HG02642 (cell line): ENCODE measurements at regions not wholly inside any gene's neighbourhood (a gene's known extent, or its start where the extent isn't known, plus 50 kb on each side); places are given as distances from the start of the nearest gene placed in this dataset.
A peak's percentile ranks its signal among the peaks of the same experiment; 100 is the strongest.

Source experiments
- ATAC-seq: cut with Tn5 transposase; IDR thresholded peaks from one replicate; pipeline ENCODE4 v1.9.1; 2021; ENCODE audit warnings: mild to moderate bottlenecking; ENCODE audit not compliant: unreplicated experiment, poor library complexity

DNA sequence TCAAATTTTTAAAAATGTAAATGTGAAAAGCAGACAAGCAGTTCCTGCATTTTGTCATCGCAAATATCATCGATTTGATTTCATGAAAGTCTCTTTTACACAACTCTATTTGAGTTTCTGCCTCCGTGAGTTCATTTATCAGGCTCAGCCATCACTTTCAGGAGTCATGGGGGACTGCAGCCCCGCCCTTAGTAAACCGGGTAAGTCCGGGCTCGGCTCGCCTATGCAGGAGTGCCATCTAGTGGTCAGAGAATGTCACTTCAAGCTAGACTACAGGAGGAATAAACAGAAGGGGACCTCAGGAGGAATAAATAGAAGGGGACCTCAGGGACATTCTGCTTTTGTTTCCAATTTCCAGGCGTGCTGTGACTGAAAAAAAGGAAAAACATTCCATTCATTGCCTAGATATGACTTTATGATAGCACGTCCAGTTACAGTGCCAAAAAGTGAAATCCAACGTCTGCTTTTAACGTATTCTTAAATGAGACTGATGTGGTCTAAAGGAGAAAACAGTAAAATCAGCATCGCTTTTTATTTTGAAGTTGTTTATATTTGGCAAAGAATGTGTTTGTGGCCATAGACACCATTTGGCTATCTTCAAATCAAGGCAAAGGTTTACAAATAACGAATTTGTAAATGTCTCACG lies 333.9 kb downstream of the HACE1 start:
- ATAC-seq, result peak; percentile 99

DNA sequence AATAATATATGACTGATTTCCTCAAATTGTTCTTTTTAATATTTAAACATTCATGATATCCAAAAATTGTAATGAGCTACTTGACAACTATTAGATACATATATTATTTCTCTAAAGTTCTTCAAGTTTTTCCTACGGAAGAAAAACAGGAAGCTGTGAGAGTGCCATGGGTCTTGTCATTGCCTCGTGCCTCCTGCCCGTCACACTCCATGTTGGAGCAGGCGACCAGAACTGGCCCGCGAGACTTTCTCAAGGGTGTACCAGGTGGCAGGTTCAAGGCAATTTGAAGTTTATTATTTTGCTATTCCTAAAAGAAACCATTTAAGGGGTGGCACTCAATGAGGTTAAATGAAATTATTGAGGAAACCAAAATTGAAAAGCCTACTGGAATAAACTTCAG lies 337.2 kb downstream of the HACE1 start:
- ATAC-seq, result no peak

DNA sequence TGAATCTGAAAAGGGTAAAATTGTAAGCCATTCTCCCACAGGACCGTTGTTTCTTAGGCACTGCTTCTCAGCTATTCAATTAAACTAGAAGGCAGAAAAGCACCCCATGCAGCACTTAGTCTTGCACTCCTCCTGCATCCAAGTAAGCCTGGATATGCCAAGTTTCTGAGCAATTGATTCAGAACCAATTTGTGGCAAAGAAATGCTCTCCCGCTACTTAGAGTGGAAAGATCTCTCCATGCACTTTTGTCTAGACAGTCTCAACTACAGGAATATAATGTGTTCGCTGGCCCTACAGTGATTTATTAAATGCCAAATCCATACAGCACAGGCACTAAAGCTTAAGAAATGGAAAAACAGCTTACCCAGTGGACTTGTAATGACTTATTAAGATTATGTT lies 338.5 kb downstream of the HACE1 start:
- ATAC-seq, result no peak

DNA sequence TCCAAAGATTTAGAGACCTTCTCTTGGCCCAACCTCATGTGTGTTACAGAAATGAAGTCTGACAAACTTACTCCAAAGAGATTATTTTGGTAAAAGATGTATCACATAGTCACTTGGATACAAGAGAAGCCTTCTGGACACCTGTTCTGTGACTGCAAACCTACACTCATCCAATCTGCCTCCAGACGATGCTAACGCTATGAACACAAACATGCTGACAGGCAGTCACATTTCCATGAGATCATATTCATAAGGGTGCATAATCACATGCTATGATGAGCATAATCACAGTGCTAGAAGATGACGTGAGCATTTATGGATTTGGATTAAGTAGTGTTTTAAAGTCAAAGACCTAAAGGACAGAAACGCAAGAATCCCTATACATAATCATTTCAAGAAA lies 340.2 kb downstream of the HACE1 start:
- no peak for ATAC-seq

DNA sequence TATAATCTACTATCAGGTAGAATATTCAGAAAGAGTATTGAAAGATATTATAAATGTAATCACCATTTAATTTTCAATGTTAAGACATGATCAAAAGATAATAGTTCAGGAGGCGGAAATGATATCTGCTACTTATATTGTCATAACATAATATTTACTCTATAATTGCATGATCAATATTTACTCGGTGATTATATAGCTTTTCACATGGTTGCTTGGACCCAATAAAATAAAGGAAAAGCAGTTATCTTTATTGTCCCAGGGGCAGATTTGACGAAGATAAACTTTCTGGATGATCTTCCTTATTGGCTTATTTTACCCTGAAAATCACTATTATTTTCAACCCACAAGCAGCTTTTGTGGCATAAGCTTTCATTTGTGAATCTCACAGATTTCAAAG lies 350.4 kb downstream of the HACE1 start:
- ATAC-seq, result no peak

DNA sequence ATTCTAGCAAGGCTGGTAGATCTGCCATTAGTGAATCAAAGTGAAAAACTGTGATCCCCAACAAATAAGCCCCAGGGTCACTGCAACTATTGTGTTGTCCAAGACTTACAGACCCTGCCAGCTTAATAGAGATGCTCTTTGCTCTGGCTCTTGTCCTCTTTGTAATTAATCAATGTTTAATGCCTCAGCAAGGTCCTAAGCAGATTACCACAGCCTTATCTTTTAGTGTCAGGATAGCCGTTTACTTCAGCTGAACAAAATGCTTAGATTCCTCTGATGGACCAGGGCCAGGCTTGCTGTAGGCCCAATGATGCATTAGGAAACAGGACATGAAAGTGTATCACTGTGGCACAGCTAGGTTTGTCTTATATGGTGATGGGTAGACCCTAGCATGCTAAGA lies 353.3 kb downstream of the HACE1 start:
- ATAC-seq, result no peak

DNA sequence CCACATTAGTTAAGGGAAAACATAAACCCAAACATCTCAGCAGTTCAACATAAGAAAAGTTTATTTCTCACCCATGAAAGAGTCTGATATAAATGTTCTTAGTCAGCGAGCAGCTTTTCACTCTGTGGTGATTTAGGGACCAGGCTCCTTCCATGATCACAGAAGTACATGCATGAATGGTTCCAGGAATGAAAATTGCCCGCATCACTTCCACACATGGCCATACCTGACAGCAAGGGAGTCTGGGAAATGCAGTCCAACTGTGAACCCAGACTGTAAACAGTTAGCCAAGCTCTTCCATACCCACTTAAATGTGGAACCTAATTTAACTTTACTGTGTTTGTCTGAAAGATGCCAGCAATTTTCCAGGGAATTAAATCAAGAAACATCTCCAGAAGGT lies 353.9 kb downstream of the HACE1 start:
- no peak for ATAC-seq

DNA sequence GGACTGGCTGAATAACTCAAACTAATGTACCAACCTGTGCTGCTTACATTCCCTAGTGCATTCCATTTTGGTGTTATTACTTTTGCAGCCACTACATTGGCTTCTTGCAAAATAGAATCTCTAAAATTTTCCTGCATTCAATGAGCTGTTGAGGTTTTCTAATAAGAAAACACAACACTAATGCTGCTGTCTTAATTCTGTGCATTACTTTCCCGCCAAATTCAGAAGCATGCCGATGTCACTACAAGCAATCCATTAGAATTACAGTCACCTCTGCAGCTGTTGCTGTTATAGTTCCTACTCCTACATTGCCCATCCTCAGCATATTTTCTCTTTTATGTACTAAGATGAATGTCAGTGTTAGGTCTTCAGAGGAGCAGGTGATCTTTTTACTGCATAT lies 359.5 kb downstream of the HACE1 start:
- no peak for ATAC-seq

DNA sequence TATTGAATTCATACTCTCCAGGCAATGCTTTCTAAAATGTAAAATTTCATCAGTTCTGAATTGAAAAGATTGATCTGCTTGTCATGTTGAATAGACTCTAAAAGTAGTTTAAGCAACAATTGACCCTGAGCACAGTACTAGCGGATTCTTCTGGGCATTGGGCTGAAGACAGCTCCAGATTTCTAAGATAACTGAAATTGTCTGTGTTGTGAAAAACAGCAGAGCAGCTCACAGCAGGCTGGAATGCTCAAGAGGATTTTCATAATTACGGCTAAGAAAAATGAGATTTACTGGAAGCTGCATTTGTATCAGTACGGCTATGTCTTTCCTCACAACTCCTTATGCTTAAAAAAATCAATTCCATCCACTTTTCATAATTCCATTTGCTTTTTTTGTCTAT lies 373.7 kb downstream of the HACE1 start:
- ATAC-seq, result no peak

DNA sequence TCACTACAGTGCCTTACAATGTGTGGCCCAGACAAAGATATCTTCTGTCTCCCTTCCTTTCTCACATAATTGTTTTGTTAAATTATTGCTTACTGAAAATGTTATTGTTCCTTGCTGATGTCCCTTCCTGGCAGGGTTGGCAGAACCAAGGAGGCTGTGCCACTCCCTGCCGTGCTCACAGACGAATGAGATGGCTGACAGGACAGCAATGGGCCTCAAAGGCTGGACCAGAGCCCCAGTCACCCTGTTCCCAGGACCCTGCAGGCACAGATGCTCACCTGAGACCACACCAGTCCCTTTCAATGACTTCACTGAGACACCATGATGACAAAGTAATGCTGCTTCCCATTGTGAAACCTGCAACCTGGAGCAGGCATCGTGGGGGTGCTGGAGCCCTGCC lies 375.1 kb downstream of the HACE1 start:
- ATAC-seq, result no peak

DNA sequence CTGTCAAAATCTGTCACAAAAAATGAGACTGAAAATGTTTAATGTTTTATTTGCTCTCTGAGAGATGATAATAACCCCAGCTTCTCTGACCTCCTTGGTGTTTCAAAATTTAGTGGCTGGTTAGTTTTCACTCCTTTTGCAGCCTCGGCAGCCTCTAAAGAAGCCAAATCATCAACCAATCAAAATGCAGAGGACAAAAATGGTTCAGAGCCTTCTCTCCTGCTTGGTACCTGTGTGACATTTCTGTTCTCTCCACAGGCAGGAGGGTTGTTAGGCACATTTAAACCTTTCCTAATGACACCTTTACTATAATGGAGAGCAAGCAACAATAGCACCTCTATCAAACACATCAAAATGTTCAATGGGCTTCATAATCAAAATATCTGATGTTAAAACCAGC lies 375.5 kb downstream of the HACE1 start:
- ATAC-seq, result no peak

DNA sequence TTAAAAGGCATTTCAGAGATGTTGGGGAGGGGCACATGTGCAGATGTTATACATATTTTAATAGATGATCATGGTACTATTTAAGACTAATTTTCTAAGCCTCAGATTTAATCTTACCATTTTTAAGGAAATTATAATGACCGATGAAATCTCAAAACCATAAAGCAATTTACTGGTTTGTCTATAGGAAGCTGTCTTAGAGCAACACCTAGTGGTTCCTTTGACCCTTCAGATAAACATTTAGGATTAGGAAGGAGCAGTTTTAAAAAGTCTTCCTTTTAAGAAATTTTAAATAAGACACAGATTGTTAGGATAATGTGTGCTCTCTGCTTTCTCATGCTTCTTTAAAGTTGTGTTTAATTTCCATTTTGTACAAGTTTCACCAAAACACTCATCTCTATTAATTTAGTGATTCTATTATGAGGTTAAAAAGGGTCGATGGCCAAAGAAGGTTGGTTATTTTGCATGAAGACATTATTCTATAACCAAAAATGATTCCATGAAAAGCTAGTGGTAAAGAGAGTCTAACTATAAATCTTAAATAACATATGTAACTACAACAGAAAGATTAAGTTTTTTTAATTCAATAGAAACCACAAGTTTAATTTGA lies 376.4 kb downstream of the HACE1 start:
- ATAC-seq, result no peak

DNA sequence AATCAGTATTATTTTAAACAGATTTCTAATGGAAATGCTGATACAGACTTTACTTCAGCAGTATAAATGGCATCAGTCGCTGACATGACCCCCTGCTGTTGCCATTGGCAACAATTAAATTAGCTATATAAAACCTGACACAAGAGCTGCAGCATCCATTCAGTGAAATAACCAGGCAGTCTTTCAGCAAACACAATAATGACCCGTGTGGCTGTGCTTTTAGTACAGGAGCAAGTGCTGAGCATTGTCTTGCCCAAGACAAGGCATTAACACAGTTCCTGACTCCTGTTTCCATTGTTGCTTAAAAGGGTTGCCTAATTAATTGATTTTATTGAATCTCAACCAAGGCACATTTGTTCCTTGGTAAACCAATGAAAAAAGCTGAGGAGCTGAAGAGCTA lies 382.1 kb downstream of the HACE1 start:
- ATAC-seq, result no peak

DNA sequence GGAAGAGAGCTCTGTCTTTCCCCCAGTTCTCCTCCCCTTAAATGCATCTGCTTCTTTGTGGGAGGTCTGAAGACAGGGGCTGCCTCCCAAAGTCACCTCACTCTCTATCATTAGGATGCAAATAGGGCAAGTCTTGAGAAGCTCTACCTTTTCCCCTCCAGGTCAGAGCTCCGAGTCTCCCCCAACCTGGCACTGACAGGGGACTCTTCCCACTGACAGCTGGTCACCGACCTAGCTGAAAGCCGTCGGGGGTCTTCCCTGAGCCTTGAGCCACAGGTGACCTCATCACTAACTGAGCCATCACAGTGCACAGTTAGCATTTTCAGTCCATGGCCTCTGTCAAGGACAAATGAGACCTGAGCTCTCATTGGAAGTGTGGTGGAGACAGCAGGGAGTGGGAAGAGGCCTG lies 386.7 kb downstream of the HACE1 start:
- no peak for ATAC-seq

DNA sequence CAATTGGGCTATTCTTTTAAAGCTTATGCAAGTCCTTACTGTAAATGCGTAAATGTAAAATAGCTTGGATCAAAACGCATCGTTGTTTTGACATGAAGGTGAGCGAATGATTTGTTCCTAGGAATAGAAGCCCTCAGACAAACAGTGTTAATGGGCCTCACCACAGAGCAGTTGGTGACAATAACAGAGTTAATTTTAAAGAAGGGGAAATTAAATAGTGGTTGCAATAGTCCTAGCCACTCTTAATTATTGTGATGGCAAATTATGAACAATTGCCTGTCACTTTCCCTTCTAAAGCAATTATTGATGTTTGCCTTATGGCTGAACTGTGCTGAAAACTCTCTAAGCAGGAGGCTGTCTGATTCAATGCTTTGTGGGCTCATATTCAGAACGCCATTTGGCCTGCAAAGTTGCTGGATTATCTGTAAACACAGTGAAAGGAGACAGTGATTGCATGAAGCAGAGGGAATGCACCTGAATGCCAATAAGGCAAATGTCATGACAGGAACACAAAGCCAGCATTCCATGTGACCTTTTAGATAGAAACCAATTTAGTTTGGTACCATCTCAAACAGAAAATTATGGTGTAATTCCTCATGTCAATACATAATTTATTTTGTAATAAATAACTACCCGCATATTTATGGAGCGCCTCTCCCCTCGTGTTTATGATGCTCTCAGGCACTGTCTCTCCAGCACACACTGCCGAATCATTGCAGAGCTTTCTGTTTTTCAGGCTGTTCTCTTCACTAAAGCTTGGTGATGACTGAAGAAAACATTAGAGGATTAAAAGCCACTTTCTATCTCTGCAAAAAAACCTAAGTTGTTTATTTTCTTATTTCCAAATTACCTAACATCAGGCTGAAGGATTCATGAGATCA lies 387.5 kb downstream of the HACE1 start:
- no peak for ATAC-seq

DNA sequence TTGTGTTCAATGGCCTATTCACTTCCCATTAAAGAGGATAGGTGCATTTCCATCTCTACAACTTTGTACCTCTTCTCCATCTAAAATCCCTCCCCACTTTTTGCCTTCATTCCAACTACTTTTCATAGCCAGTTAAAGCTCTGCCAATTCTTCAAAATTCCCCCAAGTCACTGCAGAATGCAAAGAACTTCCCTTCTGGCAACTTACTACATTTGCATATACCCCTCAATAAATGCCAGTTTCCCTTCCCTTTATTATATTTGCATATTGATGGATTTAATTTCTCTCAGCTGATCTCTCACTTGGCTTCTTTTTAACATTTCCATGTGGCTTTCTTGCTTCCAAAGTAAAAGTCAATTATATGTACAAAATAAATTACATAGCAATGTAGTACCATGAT lies 393.4 kb downstream of the HACE1 start:
- no peak for ATAC-seq

DNA sequence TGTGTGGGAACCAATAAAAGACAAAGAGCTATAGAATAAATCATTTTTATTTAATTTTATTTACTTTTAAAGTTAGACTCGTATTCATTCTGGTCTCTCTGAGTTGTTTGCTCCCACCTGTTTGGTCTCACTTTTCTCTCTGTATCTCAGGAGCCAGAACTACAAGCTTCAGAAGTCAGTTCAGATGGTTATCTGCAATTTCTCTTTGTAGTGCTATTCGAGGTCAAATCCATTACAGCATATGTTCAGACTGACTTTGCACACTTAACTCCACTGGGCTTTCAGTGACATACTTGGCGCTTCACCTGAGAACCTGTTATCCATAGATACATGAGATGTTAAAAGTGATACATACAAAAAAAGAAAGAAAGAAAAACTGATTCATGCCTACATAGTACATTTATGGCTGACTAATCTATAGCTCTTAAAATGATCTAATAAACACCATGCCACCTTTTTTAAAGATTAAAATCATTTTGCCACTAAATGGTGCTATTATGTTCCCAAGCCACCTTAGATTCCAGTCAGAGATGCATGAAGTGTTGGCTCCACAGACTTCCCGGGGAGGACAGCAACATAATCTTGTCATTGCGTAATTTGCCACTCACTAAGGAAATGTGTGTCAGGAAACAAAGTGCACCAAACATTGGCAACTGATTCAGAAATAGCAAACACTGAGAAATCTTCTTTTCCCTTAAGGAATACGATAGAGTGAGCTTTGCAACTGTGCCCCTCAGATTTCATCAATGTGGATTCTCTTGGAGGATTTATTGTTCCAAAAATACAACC lies 396.7 kb downstream of the HACE1 start:
- ATAC-seq, result no peak

DNA sequence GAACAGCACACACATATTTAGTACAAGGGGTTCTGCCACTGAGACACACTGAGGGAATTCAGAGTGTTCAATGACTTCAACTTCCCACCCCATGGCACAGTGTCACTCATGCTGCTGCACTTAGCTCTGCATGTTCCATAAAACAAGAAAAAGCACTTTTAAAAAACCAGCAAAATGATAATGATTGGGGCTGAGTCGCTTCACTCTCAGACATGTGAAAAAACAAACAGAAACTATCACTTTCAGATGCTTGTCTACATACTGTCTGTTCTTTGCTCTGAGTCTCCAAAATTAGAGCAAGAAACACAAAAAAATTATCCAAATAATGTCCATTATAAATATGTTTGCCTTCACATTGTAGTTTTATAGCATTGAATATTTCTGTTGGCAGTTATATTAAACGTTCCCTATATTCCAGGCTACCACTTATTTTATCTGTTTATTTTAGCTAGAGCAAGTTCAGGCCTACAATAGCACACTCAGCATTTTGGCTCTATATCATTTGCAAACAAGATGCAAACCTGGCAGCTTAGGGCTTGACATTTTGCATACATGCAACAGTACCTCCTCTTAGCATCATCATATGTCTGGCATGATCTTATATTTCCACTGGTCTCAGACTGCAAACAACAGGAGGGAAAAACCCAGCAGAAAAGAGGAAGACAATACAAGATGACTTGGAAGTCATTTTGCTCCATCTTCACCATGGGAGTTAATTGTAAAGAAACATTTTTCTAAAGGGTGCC lies 398.8 kb downstream of the HACE1 start:
- ATAC-seq, result no peak

DNA sequence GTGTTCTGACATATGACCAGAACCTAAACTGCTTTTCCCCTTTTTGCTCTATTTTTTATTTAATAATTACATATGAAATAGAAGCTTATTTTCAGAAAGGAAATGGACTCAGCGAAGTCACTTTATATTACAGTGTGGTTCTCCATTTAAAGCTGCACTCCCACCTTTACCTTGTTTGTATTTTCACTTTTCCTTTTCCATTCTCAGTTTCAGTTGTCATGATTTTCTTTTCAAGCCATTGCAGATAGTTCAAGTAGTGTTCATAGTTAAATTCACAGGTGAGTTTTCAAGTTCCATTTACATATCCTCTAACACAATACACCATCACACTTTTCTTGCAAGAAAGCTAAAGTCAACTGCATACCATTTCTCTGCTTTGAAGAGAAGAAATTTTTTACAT lies 400.2 kb downstream of the HACE1 start:
- no peak for ATAC-seq

DNA sequence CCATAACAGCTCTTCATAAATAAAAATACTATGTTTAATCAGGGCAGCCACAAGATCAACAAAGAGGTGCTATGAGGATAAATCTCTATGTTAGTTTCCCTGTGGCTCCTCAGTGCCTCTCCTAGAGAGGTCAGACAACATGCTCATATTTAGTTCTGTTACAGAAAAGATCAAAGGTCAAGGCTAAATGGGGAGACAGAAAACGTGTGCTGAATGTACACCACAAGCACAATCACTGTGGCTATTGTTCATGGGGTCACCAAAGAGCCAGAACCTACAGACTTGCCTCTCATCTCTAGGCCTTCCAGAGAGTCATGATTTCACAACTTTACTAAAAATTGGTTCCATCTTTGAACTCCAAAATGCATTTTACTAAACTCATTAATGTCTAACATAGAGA lies 409.8 kb downstream of the HACE1 start:
- ATAC-seq, result no peak
